ENCODE measurements at regions not wholly inside any gene's neighbourhood (a gene's known extent, or its start where the extent isn't known, plus 50 kb on each side); places are given as distances from the start of the nearest gene placed in this dataset.

- TF ChIP-seq TAF1 (IDR thresholded peaks at IDR 0.05; ENCODE audit: borderline replicate concordance, low read depth, low read length) (no peak), POLR2A (IDR thresholded peaks at IDR 0.05; ENCODE audit: low read depth, low read length) (no peak), POLR2AphosphoS5 (IDR thresholded peaks at IDR 0.05; ENCODE audit: low read depth, low read length) (no peak)
Observed at GRCh38 chr16:52229471-52229870, 317.5 kb downstream of the TOX3 start.

Measured in GM12892 (cell line).